ENCODE measurements at regions not wholly inside any gene's neighbourhood (a gene's known extent, or its start where the extent isn't known, plus 50 kb on each side); places are given as distances from the start of the nearest gene placed in this dataset.

GRCh38 chr6:12522347-12522746 is 194.2 kb upstream of the PHACTR1 start:
- no peak for TF ChIP-seq CTCF (conservative IDR thresholded peaks at IDR 0.05; ENCODE audit: low read length)
- no peak for TF ChIP-seq EZH2phosphoT487 (IDR thresholded peaks at IDR 0.05; ENCODE audit: borderline replicate concordance, low read depth, low read length)

All from OCI-LY7 (cell line).